ENCODE measurements at regions not wholly inside any gene's neighbourhood (a gene's known extent, or its start where the extent isn't known, plus 50 kb on each side); places are given as distances from the start of the nearest gene placed in this dataset.
"Not testable (repeated sequence)": the region's sequence is repeated elsewhere in the genome, so short reads cannot be mapped to it uniquely, and the experiment has no call there.

GRCh38 chr22:25500671-25501070 lies 63.8 kb upstream of the GRK3 start:
- not testable (repeated sequence) for TF ChIP-seq KDM1A (CRISPR knock-in tag; IDR thresholded peaks at IDR 0.05); NR2F2 (IDR thresholded peaks at IDR 0.05; ENCODE audit: borderline replicate concordance, low read depth); ELK4 (CRISPR knock-in tag; IDR thresholded peaks at IDR 0.05; ENCODE audit: borderline replicate concordance)

Measured in HepG2 (cell line).